Liver (tissue), 8 donors: ENCODE measurements at regions not wholly inside any gene's neighbourhood (a gene's known extent, or its start where the extent isn't known, plus 50 kb on each side); places are given as distances from the start of the nearest gene placed in this dataset.

Source experiments
- DNase-seq: peaks from one replicate; pipeline ENCODE4 v3.0.0-alpha.2; 2017; ENCODE audit warnings: low spot score
- H3K27ac ChIP-seq, 2 donors: one replicate each; pipeline ENCODE4 v1.7.0; 2013; ENCODE audit warnings: inconsistent platforms in 2 of 2, low read length in 2 of 2, control low read depth in 1 of 2, low read depth in 1 of 2, mild to moderate bottlenecking in 1 of 2
- H3K27me3 ChIP-seq, 4 donors: one replicate each; pipeline versions ENCODE4 v1.6.1 to v1.7.0; 2013; ENCODE audit warnings: low read length in 3 of 4, inconsistent platforms in 1 of 4, mild to moderate bottlenecking in 1 of 4, moderate library complexity in 1 of 4; ENCODE audit not compliant: control insufficient read depth in 4 of 4, insufficient read depth in 4 of 4
- H3K36me3 ChIP-seq, 4 donors: one replicate each; pipeline versions ENCODE4 v1.6.1 to v1.7.0; 2013; ENCODE audit warnings: low read length in 3 of 4, mild to moderate bottlenecking in 3 of 4, low read depth in 1 of 4, moderate library complexity in 1 of 4; ENCODE audit not compliant: control insufficient read depth in 4 of 4, insufficient read depth in 3 of 4
- H3K4me1 ChIP-seq, 4 donors: one replicate each; pipeline versions ENCODE4 v1.6.1 to v1.7.0; 2013; ENCODE audit warnings: low read length in 3 of 4, mild to moderate bottlenecking in 3 of 4, moderate library complexity in 1 of 4; ENCODE audit not compliant: control insufficient read depth in 4 of 4, insufficient read depth in 4 of 4
- H3K4me3 ChIP-seq, 3 donors: one replicate each; pipeline versions ENCODE4 v1.6.1 to v1.7.0; 2013; ENCODE audit warnings: low read length in 3 of 3, control low read depth in 1 of 3, low read depth in 1 of 3, mild to moderate bottlenecking in 1 of 3
- H3K9ac ChIP-seq, 2 donors: one replicate each; pipeline ENCODE4 v1.7.0; 2013; ENCODE audit warnings: low read length in 2 of 2, mild to moderate bottlenecking in 2 of 2, moderate library complexity in 2 of 2, control low read depth in 1 of 2, low read depth in 1 of 2
- H3K9me3 ChIP-seq, 4 donors: one replicate each; pipeline versions ENCODE4 v1.6.1 to v1.7.0; 2013; ENCODE audit warnings: low read length in 3 of 4; ENCODE audit not compliant: control insufficient read depth in 4 of 4
- CTCF ChIP-seq: fragments of 150-350 bp; IDR thresholded peaks from 2 replicates; pipeline ENCODE4 v1.5.1; 2017; ENCODE audit warnings: improper control_type of control experiment, low read depth, low read length; ENCODE audit not compliant: missing input control
- EGR1 ChIP-seq, 2 donors: IDR thresholded peaks; 2 replicates each; pipeline ENCODE4 v1.6.1; 2016 to 2018; ENCODE audit warnings: antibody characterized with exemption in 2 of 2, low read depth in 2 of 2
- FOXA1 ChIP-seq: IDR thresholded peaks from 2 replicates; pipeline ENCODE4 v1.6.1; 2016; ENCODE audit warnings: antibody characterized with exemption
- GABPA ChIP-seq, 2 donors: IDR thresholded peaks in 1 of 2; conservative IDR thresholded peaks in 1 of 2; 2 replicates each; pipeline ENCODE4 v1.6.1; 2016; ENCODE audit warnings: antibody characterized with exemption in 2 of 2, mild to moderate bottlenecking in 1 of 2, moderate library complexity in 1 of 2
- HNF4A ChIP-seq, 2 donors: conservative IDR thresholded peaks; 2 replicates each; pipeline ENCODE4 v1.6.1; 2016; ENCODE audit warnings: antibody characterized with exemption in 2 of 2, mild to moderate bottlenecking in 2 of 2
- HNF4G ChIP-seq: IDR thresholded peaks from 2 replicates; pipeline ENCODE4 v1.6.1; 2016; ENCODE audit warnings: antibody characterized with exemption
- JUND ChIP-seq, 2 donors: IDR thresholded peaks; 2 replicates each; pipeline ENCODE4 v1.6.1; 2016; ENCODE audit warnings: antibody characterized with exemption in 2 of 2
- MAX ChIP-seq: IDR thresholded peaks from 2 replicates; pipeline ENCODE4 v1.6.1; 2016; ENCODE audit warnings: antibody characterized with exemption
- NR2F2 ChIP-seq: IDR thresholded peaks from 2 replicates; pipeline ENCODE4 v1.6.1; 2016; ENCODE audit warnings: antibody characterized with exemption
- RAD21 ChIP-seq, 2 donors: IDR thresholded peaks; 2 replicates each; pipeline ENCODE4 v1.6.1; 2016; ENCODE audit warnings: antibody characterized with exemption in 2 of 2, mild to moderate bottlenecking in 2 of 2
- REST ChIP-seq: IDR thresholded peaks from 2 replicates; pipeline ENCODE4 v1.6.1; 2016; ENCODE audit warnings: antibody characterized with exemption, mild to moderate bottlenecking
- RXRA ChIP-seq, 2 donors: IDR thresholded peaks; 2 replicates each; pipeline ENCODE4 v1.6.1; 2017 to 2018; ENCODE audit warnings: antibody characterized with exemption in 2 of 2, mild to moderate bottlenecking in 1 of 2
- TAF1 ChIP-seq: conservative IDR thresholded peaks from 2 replicates; pipeline ENCODE4 v1.6.1; 2016; ENCODE audit warnings: antibody characterized with exemption, mild to moderate bottlenecking
- YY1 ChIP-seq: IDR thresholded peaks from 2 replicates; pipeline ENCODE4 v1.6.1; 2016; ENCODE audit warnings: antibody characterized with exemption, mild to moderate bottlenecking
- ZBTB33 ChIP-seq: IDR thresholded peaks from 2 replicates; pipeline ENCODE4 v1.6.1; 2016; ENCODE audit warnings: antibody characterized with exemption
- WGBS: extraction: QIAGEN DNeasy Blood & Tissue Kit; methylation state at CpG from one replicate; pipeline ENCODE4 v1.1.7; 2013; 5-methylcytosine and 5-hydroxymethylcytosine counted together
- donor health status: healthy.
- donor health status: healthy.
- donor health status: healthy.
- donor health status: healthy.
- donor health status: healthy.

GRCh38 chr14:82595466-82595865, 1061.8 kb upstream of the SEL1L start:
- no peaks in the 10 kb centered on the region for H3K27me3 ChIP-seq

GRCh38 chr14:82602794-82603193, 1069.1 kb upstream of the SEL1L start:
- H3K4me1 ChIP-seq: no peaks in the 10 kb centered on the region
- H3K4me3 ChIP-seq: no peak overlapping the region
- 77% methylated on average over 1 of the region's 1 CpG for WGBS
- TF ChIP-seq TAF1: no peak
- TF ChIP-seq CTCF: no peak
- TF ChIP-seq REST: no peak
- TF ChIP-seq EGR1 (IDR thresholded peaks at IDR 0.05; ENCODE audit: low read depth in 2 of 2): no peak
- TF ChIP-seq GABPA (IDR thresholded peaks at IDR 0.05 in 1 of 2, conservative IDR thresholded peaks at IDR 0.05 in 1 of 2): no peak
- TF ChIP-seq HNF4G: no peak
- no peak for TF ChIP-seq RXRA (IDR thresholded peaks at IDR 0.05)
- TF ChIP-seq MAX: no peak
- no peak for TF ChIP-seq RAD21 (IDR thresholded peaks at IDR 0.05)
- TF ChIP-seq FOXA1: no peak
- peaks cover 0 to 3% (median 0%) of the 10 kb centered on the region in 4 donors for H3K27me3 ChIP-seq
- no peak overlapping the region for H3K9ac ChIP-seq
- no peak overlapping the region for H3K27ac ChIP-seq
- H3K36me3 ChIP-seq: no peaks in the 10 kb centered on the region
- no peaks in the 10 kb centered on the region for H3K9me3 ChIP-seq
- DNase-seq: no peak

More at GRCh38 chr14:82595466-82595865, 1061.8 kb upstream of the SEL1L start:
- Histone ChIP-seq H3K9me3 (no peaks in the 10 kb centered on the region), H3K27ac (no peak overlapping the region), H3K9ac (no peak overlapping the region), H3K4me3 (no peak overlapping the region), H3K4me1 (no peaks in the 10 kb centered on the region), H3K36me3 (no peaks in the 10 kb centered on the region)
- DNase-seq: no peak
- TF ChIP-seq HNF4A (conservative IDR thresholded peaks at IDR 0.05) (no peak), YY1 (no peak)

- no peak for DNase-seq
- no peak for TF ChIP-seq EGR1 (IDR thresholded peaks at IDR 0.05; ENCODE audit: low read depth in 2 of 2)
- no peak for TF ChIP-seq JUND (IDR thresholded peaks at IDR 0.05)
- TF ChIP-seq FOXA1: no peak
- TF ChIP-seq NR2F2: no peak
- no peak for TF ChIP-seq RXRA (IDR thresholded peaks at IDR 0.05)
- TF ChIP-seq REST: no peak
- no peak for TF ChIP-seq ZBTB33
Observed at GRCh38 chr14:82604819-82605218, 1071.2 kb upstream of the SEL1L start.

More at GRCh38 chr14:82604819-82605218, 1071.2 kb upstream of the SEL1L start:
- peaks cover 0 to 3% (median 0%) of the 10 kb centered on the region in 4 donors for H3K27me3 ChIP-seq
- H3K4me1 ChIP-seq: no peaks in the 10 kb centered on the region
- H3K4me3 ChIP-seq: no peak overlapping the region
- no peak overlapping the region for H3K27ac ChIP-seq
- H3K9ac ChIP-seq: no peak overlapping the region
- H3K36me3 ChIP-seq: no peaks in the 10 kb centered on the region
- no peaks in the 10 kb centered on the region for H3K9me3 ChIP-seq
